HepG2 (cell line): ENCODE measurements at regions not wholly inside any gene's neighbourhood (a gene's known extent, or its start where the extent isn't known, plus 50 kb on each side); places are given as distances from the start of the nearest gene placed in this dataset.

Experiments used
- ATAC-seq: fragments of 200-7000 bp; cut with Tn5 transposase; 3 replicates; pipeline ENCODE4 v1.9.1; 2020; ENCODE audit warnings: mild to moderate bottlenecking, moderate library complexity
- BruUV-seq: library from RNA; stranded (reverse); fragments of 400-500 nt; replicated peaks from 2 replicates; lab custom pipeline; 2021; lab: Mats Ljungman, UMichigan
- CTCF ChIA-PET: fragments of 300-600 bp; formaldehyde crosslinking; extraction: SDS; loops from one replicate; lab custom pipeline; 2021; ENCODE audit warnings: low total read pairs, inconsistent platforms, low intra/inter-chr PET ratio; lab: Yijun Ruan, JAX
- POLR2A ChIA-PET: fragments of 350-600 bp; sonication (Branson Sonifier 250); formaldehyde crosslinking; loops from one replicate; lab custom pipeline; 2020; ENCODE audit warnings: antibody characterized with exemption, inconsistent platforms; lab: Yijun Ruan, JAX
- DNase-seq: peaks from one replicate; pipeline ENCODE4 v3.0.0-alpha.2; 2015; ENCODE audit warnings: low spot score
- FAIRE-seq: peaks from 3 replicates; lab custom pipeline; 2011; peaks lifted over from hg19 to GRCh38; lab: Jason Lieb, UNC
- H2AFZ ChIP-seq: one replicate; pipeline ENCODE4 v1.6.1; 2011; ENCODE audit warnings: low read length, inconsistent platforms
- H3K27ac ChIP-seq: fragments of 300-600 bp; 3 replicates; pipeline ENCODE4 v1.8.0; 2011; ENCODE audit warnings: mixed run types, mild to moderate bottlenecking, mixed read lengths, low read length, inconsistent platforms; ENCODE audit not compliant: insufficient read depth; ENCODE audit errors: extremely low read length
- H3K27me3 ChIP-seq, 2 experiments: fragments of 200-600 bp in 1 of 2; 2 replicates in 1 of 2; 3 replicates in 1 of 2; pipeline versions ENCODE4 v1.6.0 to v1.8.0; 2011; ENCODE audit warnings: low read length in 2 of 2, mild to moderate bottlenecking in 2 of 2, moderate library complexity in 2 of 2, inconsistent platforms in 1 of 2; ENCODE audit not compliant: insufficient read depth in 2 of 2, control insufficient read depth in 1 of 2
- H3K36me3 ChIP-seq, 2 experiments: fragments of 200-600 bp in 1 of 2; replicated peaks in 1 of 2; 2 replicates in 1 of 2; 3 replicates in 1 of 2; pipeline versions ENCODE4 v1.5.1 to v1.8.0; 2011; ENCODE audit warnings: low read length in 2 of 2, inconsistent platforms in 1 of 2; ENCODE audit not compliant: insufficient read depth in 2 of 2, control insufficient read depth in 1 of 2
- H3K4me1 ChIP-seq: 2 replicates; pipeline ENCODE4 v1.5.1; 2012; ENCODE audit warnings: low read length, inconsistent platforms; ENCODE audit not compliant: insufficient read depth
- H3K4me2 ChIP-seq: 2 replicates; pipeline ENCODE4 v1.6.0; 2011; ENCODE audit warnings: low read depth, low read length, inconsistent platforms
- H3K4me3 ChIP-seq, 3 experiments: fragments of 200-600 bp in 1 of 3; sonication (generic), shearing (Covaris generic) in 1 of 3; replicated peaks in 1 of 3; 2 replicates each; pipeline ENCODE4 v1.5.1; 2011 to 2016; ENCODE audit warnings: low read length in 3 of 3, inconsistent platforms in 2 of 3, low read depth in 2 of 3, mild to moderate bottlenecking in 2 of 3, control low read depth in 1 of 3, mixed read lengths in 1 of 3; ENCODE audit not compliant: insufficient read depth in 1 of 3
- H3K79me2 ChIP-seq: one replicate; pipeline ENCODE4 v1.6.1; 2011; ENCODE audit warnings: low read length, inconsistent platforms; ENCODE audit not compliant: insufficient read depth
- H3K9ac ChIP-seq: 2 replicates; pipeline ENCODE4 v1.6.0; 2011; ENCODE audit warnings: mild to moderate bottlenecking, low read depth, low read length, inconsistent platforms; ENCODE audit not compliant: insufficient read depth
- H3K9me3 ChIP-seq: 2 replicates; pipeline ENCODE4 v1.5.1; 2012; ENCODE audit warnings: mild to moderate bottlenecking, low read length
- H4K20me1 ChIP-seq: 2 replicates; pipeline ENCODE4 v1.6.0; 2011; ENCODE audit warnings: inconsistent platforms, mild to moderate bottlenecking, low read length, moderate library complexity; ENCODE audit not compliant: insufficient read depth
- HMGA1 ChIP-seq: sonication (generic); formaldehyde crosslinking; conservative IDR thresholded peaks from 2 replicates; pipeline ENCODE4 v1.4.0; 2020; ENCODE audit warnings: missing genetic modification reagents
- ISL2 ChIP-seq: sonication (generic); formaldehyde crosslinking; IDR thresholded peaks from 2 replicates; pipeline ENCODE4 v1.5.0; 2020; ENCODE audit warnings: missing genetic modification reagents
- NFE2L1 ChIP-seq: sonication (generic); formaldehyde crosslinking; IDR thresholded peaks from 2 replicates; pipeline ENCODE4 v1.4.0; 2020; ENCODE audit warnings: missing genetic modification reagents, mild to moderate bottlenecking, borderline replicate concordance
- ZNF335 ChIP-seq: sonication (generic); formaldehyde crosslinking; IDR thresholded peaks from 2 replicates; pipeline ENCODE4 v1.4.0; 2020; ENCODE audit warnings: missing genetic modification reagents
- ZNF615 ChIP-seq: sonication (generic); formaldehyde crosslinking; IDR thresholded peaks from 2 replicates; pipeline ENCODE4 v1.5.0; 2020; ENCODE audit warnings: mild to moderate bottlenecking, missing genetic modification reagents, borderline replicate concordance
- WGBS: methylation state at CpG from one replicate; pipeline ENCODE4 v1.1.6; 2017; ENCODE audit warnings: low lambda C conversion rate; 5-methylcytosine and 5-hydroxymethylcytosine counted together
- in situ Hi-C: cut with HindIII; loops from 2 replicates; pipeline ENCODE4 v1.10.0; 2017; ENCODE audit warnings: low pct_unique_long_range_greater_than_20kb; ENCODE audit not compliant: extremely low pct_ligation_motif_present
- intact Hi-C: fragments of 100-400 bp; cut with micrococcal nuclease; formaldehyde crosslinking; loops from one replicate; pipeline ENCODE4 v1.10.0; 2022; ENCODE audit not compliant: unreplicated experiment
- TF ChIP-seq, protein P1 (sequence below): sonication (generic); formaldehyde crosslinking; IDR thresholded peaks from 2 replicates; pipeline ENCODE4 v1.5.1; 2020; ENCODE audit warnings: mild to moderate bottlenecking, missing genetic modification reagents, moderate library complexity
- TF ChIP-seq, protein P2 (sequence below): IDR thresholded peaks from 2 replicates; pipeline ENCODE4 v1.6.1; 2016; ENCODE audit warnings: low read depth, missing genetic modification reagents, missing compliant biosample characterization

DNA sequence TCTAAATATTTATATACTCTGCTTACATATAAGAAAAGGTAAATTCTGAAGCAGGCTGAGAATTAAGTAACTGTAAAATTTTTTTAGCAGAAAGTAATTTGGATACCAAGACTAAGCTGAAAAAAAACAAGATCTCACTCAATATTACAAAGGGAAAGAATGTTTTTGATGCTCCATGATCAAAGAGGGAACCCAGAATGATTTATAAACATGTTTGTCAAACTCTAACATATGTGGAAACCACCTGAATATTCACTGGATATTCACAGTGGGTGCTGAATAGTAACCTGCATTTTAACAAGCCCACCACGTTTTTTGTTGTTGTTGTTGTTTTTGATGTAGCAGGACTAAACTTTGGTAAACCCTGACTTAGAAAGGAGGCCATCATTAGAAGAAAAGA, 324.9 kb upstream of the GATB start:
- FAIRE-seq (no peak), ATAC-seq (no peak), DNase-seq (no peak)
- Histone ChIP-seq H3K4me3 (no peak overlapping the region), H3K4me1 (no peaks in the 10 kb centered on the region), H3K4me2 (no peak overlapping the region), H3K9me3 (no peaks in the 10 kb centered on the region), H3K79me2 (no peaks in the 10 kb centered on the region), H3K27me3 (no peaks in the 10 kb centered on the region; a peak in 1 of 5 replicates), H4K20me1 (no peaks in the 10 kb centered on the region), H3K9ac (no peak overlapping the region), H3K36me3 (no peaks in the 10 kb centered on the region), H3K27ac (no peak overlapping the region), H2AFZ (no peak overlapping the region)
- WGBS, result 0% methylated on average over 1 of the region's 1 CpG
- intact Hi-C loops, result no loop called here
- POLR2A ChIA-PET, result no interaction called here
- TF ChIP-seq, protein P1, sequence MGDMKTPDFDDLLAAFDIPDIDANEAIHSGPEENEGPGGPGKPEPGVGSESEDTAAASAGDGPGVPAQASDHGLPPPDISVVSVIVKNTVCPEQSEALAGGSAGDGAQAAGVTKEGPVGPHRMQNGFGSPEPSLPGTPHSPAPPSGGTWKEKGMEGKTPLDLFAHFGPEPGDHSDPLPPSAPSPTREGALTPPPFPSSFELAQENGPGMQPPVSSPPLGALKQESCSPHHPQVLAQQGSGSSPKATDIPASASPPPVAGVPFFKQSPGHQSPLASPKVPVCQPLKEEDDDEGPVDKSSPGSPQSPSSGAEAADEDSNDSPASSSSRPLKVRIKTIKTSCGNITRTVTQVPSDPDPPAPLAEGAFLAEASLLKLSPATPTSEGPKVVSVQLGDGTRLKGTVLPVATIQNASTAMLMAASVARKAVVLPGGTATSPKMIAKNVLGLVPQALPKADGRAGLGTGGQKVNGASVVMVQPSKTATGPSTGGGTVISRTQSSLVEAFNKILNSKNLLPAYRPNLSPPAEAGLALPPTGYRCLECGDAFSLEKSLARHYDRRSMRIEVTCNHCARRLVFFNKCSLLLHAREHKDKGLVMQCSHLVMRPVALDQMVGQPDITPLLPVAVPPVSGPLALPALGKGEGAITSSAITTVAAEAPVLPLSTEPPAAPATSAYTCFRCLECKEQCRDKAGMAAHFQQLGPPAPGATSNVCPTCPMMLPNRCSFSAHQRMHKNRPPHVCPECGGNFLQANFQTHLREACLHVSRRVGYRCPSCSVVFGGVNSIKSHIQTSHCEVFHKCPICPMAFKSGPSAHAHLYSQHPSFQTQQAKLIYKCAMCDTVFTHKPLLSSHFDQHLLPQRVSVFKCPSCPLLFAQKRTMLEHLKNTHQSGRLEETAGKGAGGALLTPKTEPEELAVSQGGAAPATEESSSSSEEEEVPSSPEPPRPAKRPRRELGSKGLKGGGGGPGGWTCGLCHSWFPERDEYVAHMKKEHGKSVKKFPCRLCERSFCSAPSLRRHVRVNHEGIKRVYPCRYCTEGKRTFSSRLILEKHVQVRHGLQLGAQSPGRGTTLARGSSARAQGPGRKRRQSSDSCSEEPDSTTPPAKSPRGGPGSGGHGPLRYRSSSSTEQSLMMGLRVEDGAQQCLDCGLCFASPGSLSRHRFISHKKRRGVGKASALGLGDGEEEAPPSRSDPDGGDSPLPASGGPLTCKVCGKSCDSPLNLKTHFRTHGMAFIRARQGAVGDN (CRISPR knock-in tag), result no peak
- no peak for TF ChIP-seq ZNF615 (CRISPR knock-in tag)
- no peak for TF ChIP-seq ISL2 (CRISPR knock-in tag)
- no peak for TF ChIP-seq HMGA1 (CRISPR knock-in tag)
- TF ChIP-seq, protein P2, sequence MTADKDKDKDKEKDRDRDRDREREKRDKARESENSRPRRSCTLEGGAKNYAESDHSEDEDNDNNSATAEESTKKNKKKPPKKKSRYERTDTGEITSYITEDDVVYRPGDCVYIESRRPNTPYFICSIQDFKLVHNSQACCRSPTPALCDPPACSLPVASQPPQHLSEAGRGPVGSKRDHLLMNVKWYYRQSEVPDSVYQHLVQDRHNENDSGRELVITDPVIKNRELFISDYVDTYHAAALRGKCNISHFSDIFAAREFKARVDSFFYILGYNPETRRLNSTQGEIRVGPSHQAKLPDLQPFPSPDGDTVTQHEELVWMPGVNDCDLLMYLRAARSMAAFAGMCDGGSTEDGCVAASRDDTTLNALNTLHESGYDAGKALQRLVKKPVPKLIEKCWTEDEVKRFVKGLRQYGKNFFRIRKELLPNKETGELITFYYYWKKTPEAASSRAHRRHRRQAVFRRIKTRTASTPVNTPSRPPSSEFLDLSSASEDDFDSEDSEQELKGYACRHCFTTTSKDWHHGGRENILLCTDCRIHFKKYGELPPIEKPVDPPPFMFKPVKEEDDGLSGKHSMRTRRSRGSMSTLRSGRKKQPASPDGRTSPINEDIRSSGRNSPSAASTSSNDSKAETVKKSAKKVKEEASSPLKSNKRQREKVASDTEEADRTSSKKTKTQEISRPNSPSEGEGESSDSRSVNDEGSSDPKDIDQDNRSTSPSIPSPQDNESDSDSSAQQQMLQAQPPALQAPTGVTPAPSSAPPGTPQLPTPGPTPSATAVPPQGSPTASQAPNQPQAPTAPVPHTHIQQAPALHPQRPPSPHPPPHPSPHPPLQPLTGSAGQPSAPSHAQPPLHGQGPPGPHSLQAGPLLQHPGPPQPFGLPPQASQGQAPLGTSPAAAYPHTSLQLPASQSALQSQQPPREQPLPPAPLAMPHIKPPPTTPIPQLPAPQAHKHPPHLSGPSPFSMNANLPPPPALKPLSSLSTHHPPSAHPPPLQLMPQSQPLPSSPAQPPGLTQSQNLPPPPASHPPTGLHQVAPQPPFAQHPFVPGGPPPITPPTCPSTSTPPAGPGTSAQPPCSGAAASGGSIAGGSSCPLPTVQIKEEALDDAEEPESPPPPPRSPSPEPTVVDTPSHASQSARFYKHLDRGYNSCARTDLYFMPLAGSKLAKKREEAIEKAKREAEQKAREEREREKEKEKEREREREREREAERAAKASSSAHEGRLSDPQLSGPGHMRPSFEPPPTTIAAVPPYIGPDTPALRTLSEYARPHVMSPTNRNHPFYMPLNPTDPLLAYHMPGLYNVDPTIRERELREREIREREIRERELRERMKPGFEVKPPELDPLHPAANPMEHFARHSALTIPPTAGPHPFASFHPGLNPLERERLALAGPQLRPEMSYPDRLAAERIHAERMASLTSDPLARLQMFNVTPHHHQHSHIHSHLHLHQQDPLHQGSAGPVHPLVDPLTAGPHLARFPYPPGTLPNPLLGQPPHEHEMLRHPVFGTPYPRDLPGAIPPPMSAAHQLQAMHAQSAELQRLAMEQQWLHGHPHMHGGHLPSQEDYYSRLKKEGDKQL (CRISPR knock-in tag), result no peak
- TF ChIP-seq ZNF335 (CRISPR knock-in tag), result no peak
- TF ChIP-seq NFE2L1 (CRISPR knock-in tag), result no peak
- in situ Hi-C loops, result no loop called here
- CTCF ChIA-PET, result no interaction called here
- BruUV-seq, result no TSS peak
